Gastroesophageal sphincter (tissue), 4 donors: ENCODE measurements at regions not wholly inside any gene's neighbourhood (a gene's known extent, or its start where the extent isn't known, plus 50 kb on each side); places are given as distances from the start of the nearest gene placed in this dataset.
"Not testable (repeated sequence)": the region's sequence is repeated elsewhere in the genome, so short reads cannot be mapped to it uniquely, and the experiment has no call there.

Source experiments
- ATAC-seq: fragments of 150-250 bp; one replicate; pipeline ENCODE4 v1.9.1; 2016; ENCODE audit warnings: mild to moderate bottlenecking, moderate library complexity
- H3K27ac ChIP-seq, 4 donors: fragments of 200-600 bp; sonication (generic) in 3 of 4; 1 replicate in 3 of 4; 2 replicates in 1 of 4; pipeline ENCODE4 v1.5.1; 2016 to 2019
- H3K27me3 ChIP-seq: fragments of 200-600 bp; sonication (generic); one replicate; pipeline ENCODE4 v1.5.1; 2019
- H3K36me3 ChIP-seq, 2 donors: fragments of 200-600 bp; sonication (generic); one replicate each; pipeline ENCODE4 v1.5.1; 2019; ENCODE audit warnings: control low read depth in 1 of 2
- H3K4me1 ChIP-seq, 3 donors: fragments of 200-600 bp; sonication (generic); 1 replicate in 2 of 3; 2 replicates in 1 of 3; pipeline ENCODE4 v1.5.1; 2016 to 2019; ENCODE audit warnings: control low read depth in 2 of 3
- H3K4me3 ChIP-seq, 2 donors: fragments of 200-600 bp; sonication (generic); one replicate each; pipeline ENCODE4 v1.5.1; 2019; ENCODE audit warnings: mild to moderate bottlenecking in 1 of 2, moderate library complexity in 1 of 2
- H3K9me3 ChIP-seq, 3 donors: fragments of 200-600 bp; sonication (generic); one replicate each; pipeline ENCODE4 v1.5.1; 2017 to 2019; ENCODE audit warnings: control low read depth in 2 of 3
- CTCF ChIP-seq, 4 experiments: fragments of 200-600 bp in 2 of 4; fragments of 450-650 bp in 2 of 4; sonication (generic) in 1 of 4; IDR thresholded peaks; one replicate each; pipeline ENCODE4 v1.5.1; 2017 to 2019; ENCODE audit warnings: antibody characterized with exemption in 4 of 4, mild to moderate bottlenecking in 2 of 4, moderate library complexity in 2 of 4
- EP300 ChIP-seq: sonication (generic); formaldehyde crosslinking; IDR thresholded peaks from one replicate; pipeline ENCODE4 v1.6.1; 2017; ENCODE audit warnings: antibody characterized with exemption, mild to moderate bottlenecking
- POLR2A ChIP-seq, 2 donors: fragments of 450-650 bp; IDR thresholded peaks; one replicate each; pipeline ENCODE4 v1.6.1; 2017; ENCODE audit warnings: antibody characterized with exemption in 2 of 2, mild to moderate bottlenecking in 2 of 2, moderate library complexity in 1 of 2
- POLR2AphosphoS5 ChIP-seq: sonication (generic); formaldehyde crosslinking; IDR thresholded peaks from one replicate; pipeline ENCODE4 v1.6.1; 2017; ENCODE audit warnings: antibody characterized with exemption
- WGBS, 2 donors: methylation state at CpG; one replicate each; pipeline ENCODE4 v1.1.5; 2018; ENCODE audit warnings: low coverage in 1 of 2; 5-methylcytosine and 5-hydroxymethylcytosine counted together

- ATAC-seq: no peak
- Histone ChIP-seq H3K36me3 (no peaks in the 10 kb centered on the region), H3K4me3 (no peak overlapping the region), H3K27me3 (no peaks in the 10 kb centered on the region), H3K4me1 (no peaks in the 10 kb centered on the region), H3K9me3 (peaks cover 0 to 14% (median 0%) of the 10 kb centered on the region in 3 donors), H3K27ac (no peak overlapping the region)
- 82 to 100% methylated on average over 3 of the region's 3 CpGs for WGBS, 2 donors
- TF ChIP-seq EP300 (no peak), CTCF (IDR thresholded peaks at IDR 0.05) (no peak), POLR2AphosphoS5 (no peak), POLR2A (IDR thresholded peaks at IDR 0.05) (no peak)
Measured at GRCh38 chr9:87421734-87422133, 75.9 kb upstream of the DAPK1 start.

- no peak for ATAC-seq
- Histone ChIP-seq H3K27ac (no peak overlapping the region), H3K4me1 (no peaks in the 10 kb centered on the region), H3K9me3 (peaks cover 0 to 14% (median 0%) of the 10 kb centered on the region in 3 donors), H3K36me3 (no peaks in the 10 kb centered on the region), H3K4me3 (no peak overlapping the region), H3K27me3 (no peaks in the 10 kb centered on the region)
- TF ChIP-seq EP300 (no peak), CTCF (IDR thresholded peaks at IDR 0.05) (peak in 1 of 4 experiments; percentile 6)
- 31 to 50% methylated on average over 1 of the region's 1 CpG for WGBS, 2 donors
Measured at GRCh38 chr9:87422999-87423398, 74.7 kb upstream of the DAPK1 start.

DNA sequence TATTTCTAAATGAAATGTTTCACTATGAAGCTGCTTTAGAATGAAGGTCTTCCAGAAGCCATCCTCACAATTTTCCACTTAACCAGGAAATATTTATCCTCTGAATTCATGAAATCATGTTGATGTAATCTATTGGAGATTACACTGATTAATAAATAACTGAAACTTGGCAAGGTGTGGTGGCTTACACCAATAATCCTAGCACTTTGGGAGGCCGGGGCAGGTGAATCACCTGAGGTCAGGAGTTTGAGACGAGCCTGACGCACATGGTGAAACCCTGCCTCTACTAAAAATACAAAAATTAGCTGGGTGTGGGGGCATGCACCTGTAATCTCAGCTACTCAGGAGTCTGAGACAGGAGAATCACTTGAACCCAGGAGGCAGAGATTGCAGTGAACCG lies 73.8 kb upstream of the DAPK1 start:
- H3K4me1 ChIP-seq, H3K27ac ChIP-seq, H3K4me3 ChIP-seq, H3K36me3 ChIP-seq, ATAC-seq, H3K27me3 ChIP-seq: not testable (repeated sequence)
- WGBS, 2 donors: 93% methylated on average over 4 of the region's 4 CpGs; no CpG with 5 or more reads in 1 of the 2 donors
- peaks cover 0 to 14% (median 0%) of the 10 kb centered on the region in 3 donors for H3K9me3 ChIP-seq

- Histone ChIP-seq H3K27ac (no peak overlapping the region), H3K4me3 (no peak overlapping the region), H3K4me1 (no peaks in the 10 kb centered on the region), H3K27me3 (no peaks in the 10 kb centered on the region), H3K36me3 (no peaks in the 10 kb centered on the region), H3K9me3 (peaks cover 0 to 14% (median 0%) of the 10 kb centered on the region in 3 donors)
- no peak for ATAC-seq
- no peak for TF ChIP-seq POLR2A (IDR thresholded peaks at IDR 0.05)
- TF ChIP-seq CTCF (IDR thresholded peaks at IDR 0.05): no peak
- TF ChIP-seq POLR2AphosphoS5: no peak
- no peak for TF ChIP-seq EP300
- WGBS, 2 donors: 65 to 93% methylated on average over 2 of the region's 2 CpGs
Measured at GRCh38 chr9:87425202-87425601, 72.5 kb upstream of the DAPK1 start.

GRCh38 chr9:87427851-87428506 lies 69.7 kb upstream of the DAPK1 start:
- no peaks in the 10 kb centered on the region for H3K27me3 ChIP-seq
- no peak overlapping the region for H3K4me3 ChIP-seq
- H3K9me3 ChIP-seq: peaks cover 0 to 14% (median 0%) of the 10 kb centered on the region in 3 donors
- H3K4me1 ChIP-seq: no peaks in the 10 kb centered on the region
- WGBS, 2 donors: 90 to 91% methylated on average over 3 to 5 of the region's 5 CpGs
- H3K27ac ChIP-seq: no peak overlapping the region
- ATAC-seq: no peak
- TF ChIP-seq POLR2AphosphoS5 (no peak), POLR2A (IDR thresholded peaks at IDR 0.05) (no peak), CTCF (IDR thresholded peaks at IDR 0.05) (no peak), EP300 (no peak)
- no peaks in the 10 kb centered on the region for H3K36me3 ChIP-seq
